ENCODE measurements at regions not wholly inside any gene's neighbourhood (a gene's known extent, or its start where the extent isn't known, plus 50 kb on each side); places are given as distances from the start of the nearest gene placed in this dataset.

DNA sequence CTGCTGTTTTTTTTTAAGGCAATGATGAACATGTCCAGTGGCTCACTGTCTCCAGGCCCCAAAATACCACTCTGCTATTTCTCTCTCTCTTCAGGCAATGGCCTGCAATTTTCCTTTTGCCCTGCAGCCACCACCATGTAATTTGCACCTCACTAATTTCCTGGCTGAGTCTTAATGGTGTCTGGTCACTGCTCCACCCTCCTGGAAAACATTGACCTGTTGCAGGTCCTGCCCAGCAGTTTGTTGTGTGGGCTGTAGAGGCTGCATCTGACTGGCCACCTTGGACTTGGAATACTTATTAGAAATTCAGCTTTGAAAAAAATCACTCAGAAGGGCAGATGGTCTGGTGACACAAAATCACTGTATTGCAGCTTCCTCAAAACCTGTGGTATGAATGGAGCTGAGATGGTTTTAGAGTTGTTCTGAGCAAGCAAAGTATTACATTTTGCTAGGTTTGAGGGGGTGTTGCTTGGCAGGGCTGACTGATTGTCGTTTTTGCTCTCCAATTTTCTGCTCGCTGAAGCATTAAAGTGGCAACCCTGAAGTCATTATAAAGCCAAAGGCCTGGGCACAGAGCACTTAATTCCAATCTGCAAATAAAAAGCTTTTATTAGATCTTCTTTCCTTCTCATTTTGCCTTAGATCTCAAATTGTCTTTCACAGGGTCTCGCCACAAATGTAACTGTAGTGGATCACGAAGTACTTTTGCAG is 134.8 kb downstream of the TMEM174 start:
- H4K20me1 ChIP-seq (ENCODE audit: insufficient read depth) = no peaks in the 10 kb centered on the region
- H3K9ac ChIP-seq = no peak overlapping the region
- no peak overlapping the region for H3K4me2 ChIP-seq
- H3K27ac ChIP-seq = no peak overlapping the region
- no peak overlapping the region for H2AFZ ChIP-seq (ENCODE audit: low read depth)
- TF ChIP-seq CTCF (conservative IDR thresholded peaks at IDR 0.05; ENCODE audit: low read depth, low read length) = no peak
- H3K36me3 ChIP-seq (ENCODE audit: insufficient read depth) = no peaks in the 10 kb centered on the region
- H3K27me3 ChIP-seq (ENCODE audit: insufficient read depth, low read depth) = no peaks in the 10 kb centered on the region
- H3K79me2 ChIP-seq (ENCODE audit: insufficient read depth, low read depth) = no peaks in the 10 kb centered on the region
- no peaks in the 10 kb centered on the region for H3K4me1 ChIP-seq (ENCODE audit: low read depth, poor library complexity, severe bottlenecking)
- no peak overlapping the region for H3K4me3 ChIP-seq (IDR thresholded peaks at IDR 0.05; ENCODE audit: insufficient read depth, low read depth, low read length)

DNA sequence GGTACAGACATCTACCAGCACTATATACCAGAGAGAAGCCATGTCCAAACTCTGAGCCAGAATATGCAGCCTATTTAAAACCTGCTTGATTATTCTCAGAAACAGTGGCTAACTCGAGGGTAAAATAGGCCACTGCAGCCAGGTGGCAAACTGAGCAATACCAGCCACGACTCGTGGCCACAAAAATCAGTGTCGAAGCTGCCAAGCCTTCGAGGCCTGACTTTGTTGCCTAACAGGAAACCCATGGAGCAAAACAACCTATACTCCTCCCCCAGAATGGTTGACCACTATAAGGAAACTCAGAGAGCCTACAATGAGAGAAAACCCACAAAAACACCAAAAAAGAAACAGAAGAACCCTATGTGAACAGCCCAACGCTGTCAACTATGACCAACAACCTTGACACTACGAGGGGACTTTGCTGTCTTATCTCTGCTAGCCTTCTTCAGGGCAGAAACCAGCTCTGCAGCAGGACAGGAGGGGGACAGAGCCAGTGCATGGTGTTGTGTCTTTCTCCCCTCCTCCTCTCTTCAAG is 133.8 kb downstream of the TMEM174 start:
- Histone ChIP-seq H4K20me1 (ENCODE audit: insufficient read depth) (no peaks in the 10 kb centered on the region), H3K4me3 (IDR thresholded peaks at IDR 0.05; ENCODE audit: insufficient read depth, low read depth, low read length) (no peak overlapping the region), H3K4me1 (ENCODE audit: low read depth, poor library complexity, severe bottlenecking) (no peaks in the 10 kb centered on the region), H3K27ac (no peak overlapping the region), H3K4me2 (no peak overlapping the region), H2AFZ (ENCODE audit: low read depth) (no peak overlapping the region), H3K27me3 (ENCODE audit: insufficient read depth, low read depth) (no peaks in the 10 kb centered on the region), H3K79me2 (ENCODE audit: insufficient read depth, low read depth) (no peaks in the 10 kb centered on the region), H3K36me3 (ENCODE audit: insufficient read depth) (no peaks in the 10 kb centered on the region), H3K9ac (no peak overlapping the region)
- TF ChIP-seq CTCF (conservative IDR thresholded peaks at IDR 0.05; ENCODE audit: low read depth, low read length) = no peak

GRCh38 chr5:73306078-73306719 is 133.2 kb downstream of the TMEM174 start:
- Histone ChIP-seq H2AFZ (ENCODE audit: low read depth) (no peak overlapping the region), H3K36me3 (ENCODE audit: insufficient read depth) (no peaks in the 10 kb centered on the region), H3K4me2 (no peak overlapping the region), H3K4me1 (ENCODE audit: low read depth, poor library complexity, severe bottlenecking) (no peaks in the 10 kb centered on the region), H4K20me1 (ENCODE audit: insufficient read depth) (no peaks in the 10 kb centered on the region), H3K4me3 (IDR thresholded peaks at IDR 0.05; ENCODE audit: insufficient read depth, low read depth, low read length) (no peak overlapping the region), H3K27me3 (ENCODE audit: insufficient read depth, low read depth) (no peaks in the 10 kb centered on the region), H3K27ac (no peak overlapping the region), H3K79me2 (ENCODE audit: insufficient read depth, low read depth) (no peaks in the 10 kb centered on the region), H3K9ac (no peak overlapping the region)
- TF ChIP-seq CTCF (conservative IDR thresholded peaks at IDR 0.05; ENCODE audit: low read depth, low read length) = no peak

- Histone ChIP-seq H2AFZ (ENCODE audit: low read depth) (no peak overlapping the region), H3K4me2 (no peak overlapping the region), H3K36me3 (ENCODE audit: insufficient read depth) (no peaks in the 10 kb centered on the region), H3K79me2 (ENCODE audit: insufficient read depth, low read depth) (no peaks in the 10 kb centered on the region), H3K9ac (no peak overlapping the region), H3K27me3 (ENCODE audit: insufficient read depth, low read depth) (no peaks in the 10 kb centered on the region), H3K4me1 (ENCODE audit: low read depth, poor library complexity, severe bottlenecking) (no peaks in the 10 kb centered on the region), H3K4me3 (IDR thresholded peaks at IDR 0.05; ENCODE audit: insufficient read depth, low read depth, low read length) (no peak overlapping the region), H4K20me1 (ENCODE audit: insufficient read depth) (no peaks in the 10 kb centered on the region), H3K27ac (no peak overlapping the region)
- no peak for TF ChIP-seq CTCF (conservative IDR thresholded peaks at IDR 0.05; ENCODE audit: low read depth, low read length)
These were observed 132.4 kb downstream of the TMEM174 start for GRCh38 chr5:73305386-73305785.
